NB4 (cell line): ENCODE measurements at regions not wholly inside any gene's neighbourhood (a gene's known extent, or its start where the extent isn't known, plus 50 kb on each side); places are given as distances from the start of the nearest gene placed in this dataset.

Experiments
- DNase-seq: peaks from one replicate; pipeline ENCODE4 v3.0.0; 2010; ENCODE audit warnings: low read depth
- H3K4me3 ChIP-seq: one replicate; pipeline ENCODE4 v1.5.1; 2011; ENCODE audit warnings: mild to moderate bottlenecking, low read depth, low read length, moderate library complexity
- MYC ChIP-seq: IDR thresholded peaks from 2 replicates; pipeline ENCODE4 v1.6.1; 2011; ENCODE audit warnings: low read depth, low read length
- POLR2A ChIP-seq: IDR thresholded peaks from 2 replicates; pipeline ENCODE4 v1.6.1; 2011; ENCODE audit warnings: mild to moderate bottlenecking; ENCODE audit not compliant: insufficient read length; ENCODE audit errors: extremely low read depth
- TF ChIP-seq, protein P1 (sequence below): IDR thresholded peaks from one replicate; pipeline ENCODE4 v1.5.1; 2012; ENCODE audit warnings: low read depth, low read length
- TF ChIP-seq, protein P2 (sequence below): IDR thresholded peaks from 2 replicates; pipeline ENCODE4 v1.6.1; 2011; ENCODE audit warnings: low read depth, low read length

GRCh38 chr9:110087605-110088004, 120.4 kb downstream of the C9orf152 start:
- DNase-seq: no peak
- H3K4me3 ChIP-seq: no peak overlapping the region
- TF ChIP-seq, protein P1, sequence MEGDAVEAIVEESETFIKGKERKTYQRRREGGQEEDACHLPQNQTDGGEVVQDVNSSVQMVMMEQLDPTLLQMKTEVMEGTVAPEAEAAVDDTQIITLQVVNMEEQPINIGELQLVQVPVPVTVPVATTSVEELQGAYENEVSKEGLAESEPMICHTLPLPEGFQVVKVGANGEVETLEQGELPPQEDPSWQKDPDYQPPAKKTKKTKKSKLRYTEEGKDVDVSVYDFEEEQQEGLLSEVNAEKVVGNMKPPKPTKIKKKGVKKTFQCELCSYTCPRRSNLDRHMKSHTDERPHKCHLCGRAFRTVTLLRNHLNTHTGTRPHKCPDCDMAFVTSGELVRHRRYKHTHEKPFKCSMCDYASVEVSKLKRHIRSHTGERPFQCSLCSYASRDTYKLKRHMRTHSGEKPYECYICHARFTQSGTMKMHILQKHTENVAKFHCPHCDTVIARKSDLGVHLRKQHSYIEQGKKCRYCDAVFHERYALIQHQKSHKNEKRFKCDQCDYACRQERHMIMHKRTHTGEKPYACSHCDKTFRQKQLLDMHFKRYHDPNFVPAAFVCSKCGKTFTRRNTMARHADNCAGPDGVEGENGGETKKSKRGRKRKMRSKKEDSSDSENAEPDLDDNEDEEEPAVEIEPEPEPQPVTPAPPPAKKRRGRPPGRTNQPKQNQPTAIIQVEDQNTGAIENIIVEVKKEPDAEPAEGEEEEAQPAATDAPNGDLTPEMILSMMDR: no peak
- TF ChIP-seq MYC (no peak), POLR2A (no peak)
- TF ChIP-seq, protein P2, sequence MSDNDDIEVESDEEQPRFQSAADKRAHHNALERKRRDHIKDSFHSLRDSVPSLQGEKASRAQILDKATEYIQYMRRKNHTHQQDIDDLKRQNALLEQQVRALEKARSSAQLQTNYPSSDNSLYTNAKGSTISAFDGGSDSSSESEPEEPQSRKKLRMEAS: no peak

GRCh38 chr9:110088099-110088498, 119.9 kb downstream of the C9orf152 start:
- TF ChIP-seq POLR2A (no peak), MYC (no peak)
- TF ChIP-seq, protein P1: no peak
- TF ChIP-seq, protein P2: no peak
- peak; percentile 25 for DNase-seq
- no peak overlapping the region for H3K4me3 ChIP-seq

- TF ChIP-seq, protein P2: no peak
- no peak for TF ChIP-seq MYC
- TF ChIP-seq, protein P1: no peak
- TF ChIP-seq POLR2A: no peak
- no peak for DNase-seq
- no peak overlapping the region for H3K4me3 ChIP-seq
Measured at GRCh38 chr9:110089681-110090370, 118.1 kb downstream of the C9orf152 start.

- DNase-seq: no peak
- no peak overlapping the region for H3K4me3 ChIP-seq
- TF ChIP-seq, protein P2: no peak
- TF ChIP-seq POLR2A: no peak
- TF ChIP-seq, protein P1: no peak
- no peak for TF ChIP-seq MYC
Measured at GRCh38 chr9:110092792-110093191, 115.2 kb downstream of the C9orf152 start.

GRCh38 chr9:110093417-110093816, 114.5 kb downstream of the C9orf152 start:
- no peak overlapping the region for H3K4me3 ChIP-seq
- DNase-seq: no peak
- no peak for TF ChIP-seq MYC
- TF ChIP-seq, protein P1: no peak
- no peak for TF ChIP-seq POLR2A
- TF ChIP-seq, protein P2: no peak

DNA sequence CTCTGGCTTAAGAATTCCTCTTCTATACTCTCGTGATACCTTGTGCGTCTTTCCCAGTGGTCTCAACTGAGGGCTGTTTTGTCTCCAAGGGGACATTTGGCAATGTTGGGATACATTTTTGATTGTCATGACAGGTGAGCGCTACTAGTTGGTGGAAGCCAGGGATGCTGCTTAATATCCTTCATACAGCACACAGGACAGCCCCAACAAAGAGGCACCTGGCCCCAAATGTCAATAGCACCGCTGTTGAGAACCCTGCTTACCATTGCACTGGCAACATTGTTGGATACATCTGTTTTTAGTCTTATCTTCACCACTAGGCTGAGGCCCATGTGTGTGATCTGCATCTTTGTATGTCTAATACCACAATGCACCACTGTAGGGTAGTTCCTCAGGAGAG, 114.1 kb downstream of the C9orf152 start:
- no peak for DNase-seq
- TF ChIP-seq, protein P2: no peak
- TF ChIP-seq POLR2A (no peak), MYC (no peak)
- TF ChIP-seq, protein P1: no peak
- no peak overlapping the region for H3K4me3 ChIP-seq
